Colon (tissue), 2 donors: ENCODE measurements at regions not wholly inside any gene's neighbourhood (a gene's known extent, or its start where the extent isn't known, plus 50 kb on each side); places are given as distances from the start of the nearest gene placed in this dataset.
"Not testable (repeated sequence)": the region's sequence is repeated elsewhere in the genome, so short reads cannot be mapped to it uniquely, and the experiment has no call there.

ENCODE experiments used
- FAIRE-seq: peaks from 2 replicates; lab custom pipeline; 2012; peaks lifted over from hg19 to GRCh38; lab: Jason Lieb, UNC
- donor health status: control.
- donor health status: control.

GRCh38 chr4:125750828-125751466 is 436.2 kb downstream of the FAT4 start:
- no peak for FAIRE-seq

- FAIRE-seq, result peak; percentile 21
Measured at GRCh38 chr4:125758438-125758837, 443.7 kb downstream of the FAT4 start.

- FAIRE-seq, result no peak
Measured at GRCh38 chr4:125760201-125760819, 445.6 kb downstream of the FAT4 start.

- no peak for FAIRE-seq
Measured at GRCh38 chr4:125760956-125761355, 446.2 kb downstream of the FAT4 start.

GRCh38 chr4:125762537-125762936 is 447.8 kb downstream of the FAT4 start:
- FAIRE-seq, result no peak

GRCh38 chr4:125765941-125766340 is 451.2 kb downstream of the FAT4 start:
- FAIRE-seq, result no peak

GRCh38 chr4:125770814-125771398 is 456.2 kb downstream of the FAT4 start:
- FAIRE-seq, result no peak

GRCh38 chr4:125772680-125773079 is 457.9 kb downstream of the FAT4 start:
- no peak for FAIRE-seq

- no peak for FAIRE-seq
Measured at GRCh38 chr4:125773502-125773901, 458.7 kb downstream of the FAT4 start.

GRCh38 chr4:125773931-125774330 is 459.2 kb downstream of the FAT4 start:
- no peak for FAIRE-seq

GRCh38 chr4:125776146-125776545 is 461.4 kb downstream of the FAT4 start:
- FAIRE-seq, result no peak

GRCh38 chr4:125780164-125780563 is 465.4 kb downstream of the FAT4 start:
- FAIRE-seq, result no peak

GRCh38 chr4:125780747-125781146 is 466.0 kb downstream of the FAT4 start:
- no peak for FAIRE-seq

- no peak for FAIRE-seq
Measured at GRCh38 chr4:125781651-125782050, 466.9 kb downstream of the FAT4 start.

- no peak for FAIRE-seq
Measured at GRCh38 chr4:125784741-125785140, 470.0 kb downstream of the FAT4 start.

GRCh38 chr4:125787707-125788106 is 473.0 kb downstream of the FAT4 start:
- no peak for FAIRE-seq

GRCh38 chr4:125789023-125789422 is 474.3 kb downstream of the FAT4 start:
- FAIRE-seq, result no peak

GRCh38 chr4:125791896-125792295 is 477.1 kb downstream of the FAT4 start:
- FAIRE-seq, result no peak

- no peak for FAIRE-seq
Measured at GRCh38 chr4:125794989-125795388, 480.2 kb downstream of the FAT4 start.

GRCh38 chr4:125796138-125796537 is 481.4 kb downstream of the FAT4 start:
- FAIRE-seq, result no peak

GRCh38 chr4:125797621-125798020 is 482.9 kb downstream of the FAT4 start:
- FAIRE-seq, result not testable (repeated sequence)

- no peak for FAIRE-seq
Measured at GRCh38 chr4:125801373-125801772, 486.6 kb downstream of the FAT4 start.

- FAIRE-seq, result no peak
Measured at GRCh38 chr4:125801924-125802323, 487.2 kb downstream of the FAT4 start.

GRCh38 chr4:125808022-125808421 is 493.3 kb downstream of the FAT4 start:
- FAIRE-seq, result no peak
